Stimulated activated naive CD4-positive, alpha-beta T cell treated with Interleukin-2 at 50 U/mL for 16 hours (primary cell): ENCODE measurements at regions not wholly inside any gene's neighbourhood (a gene's known extent, or its start where the extent isn't known, plus 50 kb on each side); places are given as distances from the start of the nearest gene placed in this dataset.
"Not testable (repeated sequence)": the region's sequence is repeated elsewhere in the genome, so short reads cannot be mapped to it uniquely, and the experiment has no call there.

Experiments
- DNase-seq: peaks from one replicate; lab custom pipeline; 2025; lab: John Stamatoyannopoulos, UW

DNA sequence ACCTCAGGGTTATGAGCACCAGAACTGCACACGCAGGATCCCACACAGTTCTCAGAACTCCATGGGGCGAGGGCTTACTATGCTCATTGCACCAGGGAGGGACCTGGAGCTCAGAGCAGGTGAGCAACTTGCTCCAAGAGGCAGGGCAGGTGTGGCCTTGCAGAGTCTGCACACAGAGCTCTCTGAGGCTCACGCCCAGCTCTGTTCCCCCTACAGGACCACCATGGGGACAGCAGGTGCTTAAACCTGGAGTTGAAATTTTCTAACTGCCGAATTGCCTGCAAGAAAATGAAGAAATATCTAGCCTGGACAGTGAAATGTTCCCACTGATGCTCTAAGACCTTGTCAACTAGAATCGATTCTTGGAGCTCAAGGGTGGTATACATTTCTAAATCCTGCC is 49.9 kb upstream of the MSMB start:
- DNase-seq: not testable (repeated sequence)

DNA sequence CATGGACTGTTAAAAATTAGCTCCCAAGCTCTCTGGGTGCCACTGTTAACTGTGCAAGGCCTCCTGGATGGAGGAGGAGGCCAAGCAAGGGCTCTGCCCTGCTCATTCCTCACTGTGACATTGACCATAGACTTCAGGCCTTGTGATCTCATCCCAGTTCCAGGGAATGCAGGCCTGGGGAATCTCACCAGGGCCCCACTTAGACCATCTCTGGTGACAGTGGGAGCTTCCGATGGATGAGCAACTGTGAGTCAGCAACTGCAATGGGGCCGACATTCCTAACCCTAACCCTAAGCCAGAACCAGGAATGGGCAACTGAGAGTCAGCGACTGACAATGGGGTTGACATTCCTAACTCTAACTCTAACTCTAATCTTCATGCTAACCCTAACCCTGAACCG is 50.4 kb upstream of the MSMB start:
- no peak for DNase-seq

DNA sequence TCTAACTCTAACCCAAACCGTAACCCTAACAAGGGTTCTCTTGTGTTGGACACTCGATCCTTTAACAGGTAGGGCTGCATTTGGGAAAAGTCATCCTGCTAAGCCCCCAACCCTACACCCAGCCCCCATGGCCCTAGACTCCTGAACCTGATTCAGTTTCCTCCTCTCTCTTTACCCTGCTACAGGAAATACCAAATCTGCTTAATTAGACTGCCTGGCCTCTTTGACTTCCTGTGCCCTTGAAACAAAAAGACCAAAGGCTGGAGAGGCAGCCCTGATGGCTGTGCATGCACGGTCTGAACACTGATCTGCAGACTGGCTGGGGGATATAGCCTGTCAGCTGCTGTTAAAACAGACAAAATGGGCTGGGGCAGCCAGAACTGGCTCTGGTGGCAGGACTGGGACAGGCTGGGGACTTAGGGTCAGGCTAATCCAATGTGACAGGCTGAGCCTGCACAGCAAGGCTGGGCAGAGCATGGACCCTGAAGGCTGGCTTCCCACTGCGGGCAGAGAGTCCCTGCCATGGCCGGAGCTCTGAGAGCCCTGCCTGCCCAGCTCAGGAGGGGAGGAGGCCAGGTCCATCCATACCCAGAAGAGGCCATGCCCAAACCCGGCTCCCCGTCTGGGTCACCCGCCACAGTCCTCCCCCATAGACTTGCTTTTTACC is 51.0 kb upstream of the MSMB start:
- no peak for DNase-seq

GRCh38 chr10:46097576-46098317 is 51.7 kb upstream of the MSMB start:
- no peak for DNase-seq

GRCh38 chr10:46098386-46098785 is 52.3 kb upstream of the MSMB start:
- DNase-seq: no peak

GRCh38 chr10:46098925-46099324 is 52.9 kb upstream of the MSMB start:
- DNase-seq: not testable (repeated sequence)

DNA sequence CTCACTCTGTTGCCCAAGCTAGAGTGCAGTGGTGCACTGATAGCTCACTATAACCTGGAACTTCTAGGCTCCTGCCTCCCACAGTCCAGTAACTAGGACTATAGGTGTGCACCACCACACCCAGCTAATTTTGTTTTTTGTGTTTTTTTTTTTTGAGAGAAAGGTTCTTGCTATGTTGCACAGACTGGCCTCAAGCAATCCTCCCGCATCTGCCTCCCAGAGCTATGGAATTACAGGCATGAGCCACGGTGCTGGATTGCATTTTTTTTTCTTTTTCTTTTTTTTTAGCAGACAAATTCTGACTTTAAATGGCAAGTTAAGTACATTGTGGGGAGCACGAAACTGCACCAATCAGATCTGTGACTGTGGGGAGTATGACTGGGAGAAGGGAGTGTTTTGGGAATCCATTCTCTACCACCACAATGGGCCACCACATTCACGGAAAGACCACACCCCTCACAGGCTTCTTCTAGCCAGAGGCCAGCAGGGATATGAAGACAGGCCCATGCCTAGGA is 58.1 kb upstream of the MSMB start:
- DNase-seq: no peak

DNA sequence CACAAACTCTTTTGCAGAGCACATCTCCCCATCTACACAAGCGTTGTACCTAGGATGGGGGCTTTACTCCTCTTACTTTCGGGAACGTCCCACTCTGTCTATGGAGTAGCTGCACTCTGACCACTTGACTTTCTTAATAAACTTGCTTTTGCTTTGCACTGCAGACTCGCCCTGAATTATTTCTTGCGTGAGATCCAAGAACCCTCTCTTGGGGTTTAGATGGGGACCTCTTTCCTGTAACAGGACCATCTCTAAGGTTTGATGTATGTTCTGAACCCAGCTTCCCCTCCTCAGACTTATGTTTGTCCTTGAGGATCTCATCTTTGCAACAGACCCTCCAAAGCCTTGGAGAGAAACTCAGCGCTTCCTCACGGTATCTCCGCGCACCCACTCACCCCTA is 59.3 kb upstream of the MSMB start:
- DNase-seq: not testable (repeated sequence)

GRCh38 chr10:46105856-46106409 is 59.9 kb upstream of the MSMB start:
- not testable (repeated sequence) for DNase-seq

DNA sequence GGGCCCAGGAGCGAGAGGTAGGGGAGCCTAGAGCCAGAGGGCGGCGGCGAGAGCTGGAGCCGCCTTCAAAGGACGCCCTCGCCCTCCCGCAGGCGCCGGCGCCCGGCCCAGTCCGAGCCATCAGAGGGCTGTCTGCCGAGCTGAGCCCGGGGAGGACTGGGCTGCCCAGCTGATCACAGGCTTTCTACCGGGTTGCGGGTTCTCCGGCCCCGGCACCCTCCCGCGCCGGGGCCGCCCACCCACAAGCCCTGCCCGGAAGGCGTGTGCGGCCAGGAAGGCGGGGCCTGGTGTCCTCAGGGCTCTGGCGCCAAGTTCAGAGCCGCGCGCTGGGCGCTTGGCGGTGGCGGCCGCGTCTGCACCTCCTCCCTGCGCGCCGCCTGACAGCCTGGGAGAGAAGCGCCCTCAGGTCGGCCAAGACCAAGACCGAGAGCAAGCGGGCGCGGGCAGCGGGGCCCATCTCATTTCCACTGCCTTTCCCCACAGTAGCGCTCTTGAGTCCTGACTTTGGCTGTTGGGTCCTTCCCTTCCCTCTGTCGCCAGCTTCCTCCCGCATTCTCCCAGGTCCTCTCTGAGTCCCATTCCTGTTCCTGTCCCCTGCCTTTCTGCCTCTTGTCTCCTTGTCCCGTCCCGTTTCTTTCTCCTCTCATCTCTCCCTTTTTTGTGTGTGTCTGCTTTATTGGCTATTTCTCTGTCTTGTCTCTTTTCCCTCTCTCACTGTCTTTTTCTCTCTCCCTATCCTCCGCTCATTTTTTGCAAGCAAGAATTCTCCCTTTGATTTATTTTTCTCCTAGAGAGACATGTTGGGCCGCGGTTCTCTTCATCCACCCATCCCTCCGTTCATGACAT is 60.6 kb upstream of the MSMB start:
- DNase-seq: peak; percentile 45

DNA sequence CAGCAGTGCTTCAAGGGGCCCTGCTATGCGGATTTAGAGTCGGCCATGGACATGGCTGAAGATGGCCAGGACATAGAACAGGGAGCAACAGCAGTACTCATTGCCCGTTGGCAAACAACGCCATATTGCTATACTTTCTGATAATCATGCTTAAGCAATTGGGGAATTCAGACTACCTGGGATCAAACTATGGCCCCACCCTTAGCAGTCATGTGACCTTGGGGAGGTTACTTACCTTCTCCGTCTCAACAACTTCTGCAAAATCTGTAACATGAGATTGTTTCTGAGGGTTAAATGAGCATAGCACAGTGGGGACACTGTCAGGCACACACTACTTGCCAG is 62.1 kb upstream of the MSMB start:
- DNase-seq: not testable (repeated sequence)

DNA sequence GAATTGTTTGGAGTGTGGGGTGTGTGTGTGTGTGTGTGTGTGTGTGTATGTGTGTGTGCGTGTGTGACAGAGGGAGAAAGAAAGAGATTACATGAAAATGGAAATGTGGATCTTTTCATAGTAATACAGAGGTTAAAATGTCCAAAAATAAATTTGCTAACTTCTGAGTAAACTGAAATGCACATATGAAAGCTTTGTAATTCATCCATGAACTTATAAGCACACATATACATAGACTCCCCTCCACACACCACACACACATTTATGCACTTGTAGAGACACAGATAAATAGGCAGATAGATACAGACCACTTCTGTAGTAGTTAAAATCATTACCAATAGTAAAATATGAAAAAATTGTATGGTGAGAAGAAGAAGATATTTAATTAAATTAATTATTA is 108.2 kb upstream of the MSMB start:
- DNase-seq: not testable (repeated sequence)

DNA sequence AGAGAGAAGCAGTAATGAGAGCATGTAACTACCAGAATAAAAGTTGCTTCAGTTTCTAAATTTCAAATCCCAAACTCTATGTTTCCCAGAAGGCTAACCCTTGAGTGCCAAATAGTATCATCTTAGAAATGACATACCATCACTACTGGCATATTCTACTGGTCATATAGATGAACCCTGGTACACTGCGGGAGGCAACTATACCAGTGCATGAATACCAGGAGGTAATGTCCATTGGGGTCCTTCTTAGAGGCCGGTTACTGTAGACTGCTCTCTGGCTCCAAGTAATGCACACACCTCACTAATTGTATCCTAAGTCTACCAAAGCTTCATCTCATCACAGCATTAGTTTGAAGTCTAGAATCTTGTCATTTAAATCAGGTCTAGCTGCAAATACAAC is 108.6 kb upstream of the MSMB start:
- DNase-seq: not testable (repeated sequence)

DNA sequence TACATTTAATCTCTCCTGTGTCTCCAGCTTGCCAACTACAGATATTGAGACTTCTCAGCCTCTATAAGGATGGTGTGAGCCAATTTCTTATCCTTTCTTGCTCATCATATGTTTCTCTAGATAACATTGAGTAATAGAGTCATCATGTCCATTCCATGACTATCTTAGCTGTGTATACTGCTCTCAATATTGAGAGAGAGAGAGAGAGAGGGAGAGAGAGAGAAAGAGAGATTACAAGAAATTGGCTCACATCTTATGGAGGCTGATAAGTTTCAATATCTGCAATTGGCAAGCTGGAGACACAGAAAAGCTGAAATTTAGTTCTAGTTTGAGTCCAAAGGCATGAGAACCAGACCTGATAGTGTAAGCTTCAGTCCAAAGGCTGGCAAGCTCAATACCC is 110.8 kb upstream of the MSMB start:
- DNase-seq: not testable (repeated sequence)

DNA sequence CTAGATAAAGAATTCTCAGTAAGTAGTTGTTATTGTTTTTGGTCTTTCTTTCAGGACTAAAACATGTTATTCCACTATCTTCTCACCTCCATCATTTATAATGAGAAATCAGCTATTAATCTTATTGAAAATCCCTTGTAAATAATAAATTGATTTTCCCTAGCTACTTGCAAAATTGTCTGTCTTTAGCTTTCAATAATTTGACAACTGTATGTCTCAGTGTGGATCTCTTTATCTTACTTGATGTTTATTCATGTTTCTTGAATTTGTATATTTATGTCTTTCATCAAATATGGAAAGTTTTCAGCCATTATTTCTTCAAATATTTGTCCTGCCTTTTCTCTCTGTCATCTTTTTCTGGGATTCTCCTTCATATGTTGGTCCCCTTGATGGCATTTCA is 117.1 kb upstream of the ANTXRL start:
- DNase-seq: no peak

GRCh38 chr10:46170789-46171188 is 116.0 kb upstream of the ANTXRL start:
- DNase-seq: no peak

DNA sequence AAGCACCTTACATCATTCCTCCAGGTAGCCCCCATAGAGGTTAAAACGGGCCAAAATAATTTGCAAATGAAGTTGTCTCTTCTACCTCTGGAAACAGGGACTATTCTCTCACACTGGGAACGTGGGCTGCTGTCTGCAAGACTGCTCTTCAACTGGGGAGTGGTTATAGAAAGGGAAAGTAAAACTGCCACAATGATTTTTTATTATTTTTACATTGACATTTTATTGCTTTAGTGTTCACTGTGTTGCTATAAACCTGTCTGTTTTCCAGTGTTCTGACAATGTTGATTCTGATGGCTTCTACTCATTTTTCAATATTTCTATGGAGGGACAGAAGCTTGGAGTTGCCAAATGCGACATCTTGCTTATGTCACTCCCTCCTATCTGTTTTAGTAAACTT is 115.1 kb upstream of the ANTXRL start:
- DNase-seq: no peak

DNA sequence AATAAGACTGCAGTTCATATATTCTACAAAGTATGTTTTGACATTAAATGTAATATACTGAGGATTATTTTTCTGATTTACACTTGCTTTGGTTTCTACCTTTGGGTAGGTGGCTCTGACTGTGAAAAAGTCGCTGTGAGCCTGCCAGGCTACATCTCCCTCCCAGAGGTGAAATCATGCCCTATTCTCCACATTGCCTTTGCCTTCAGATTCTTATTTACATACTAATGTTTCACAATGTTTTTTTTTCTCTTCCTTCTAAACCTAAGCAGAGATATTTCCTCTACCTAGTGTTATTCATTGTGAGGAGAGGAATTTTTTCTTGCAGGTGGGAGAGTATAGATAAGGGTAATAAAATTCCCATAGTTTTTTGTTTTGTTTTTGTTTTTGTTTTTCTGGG is 111.5 kb upstream of the ANTXRL start:
- no peak for DNase-seq

- no peak for DNase-seq
Measured at GRCh38 chr10:46175831-46176230, 111.0 kb upstream of the ANTXRL start.

GRCh38 chr10:46187431-46187830 is 99.4 kb upstream of the ANTXRL start:
- DNase-seq: not testable (repeated sequence)

DNA sequence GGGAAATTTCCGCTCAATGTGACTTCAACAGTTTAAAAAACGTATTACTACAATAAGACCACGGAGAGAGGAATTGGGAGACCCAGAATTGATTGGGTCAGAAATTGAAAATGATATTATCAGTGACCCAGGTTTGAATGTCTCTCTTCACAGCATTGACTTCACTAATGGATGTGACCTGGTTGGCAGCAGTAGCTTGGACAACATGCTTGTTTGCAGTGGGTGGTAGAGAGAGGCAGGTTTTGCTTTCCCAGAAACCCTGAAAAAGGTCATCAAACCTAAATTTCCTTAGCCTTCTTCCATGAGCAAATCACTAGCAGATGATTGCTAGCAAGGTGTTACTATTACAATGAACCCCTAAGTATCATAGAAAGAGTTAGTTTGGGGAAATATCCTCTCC is 89.7 kb upstream of the ANTXRL start:
- DNase-seq: no peak

GRCh38 chr10:46198516-46198915 is 88.3 kb upstream of the ANTXRL start:
- no peak for DNase-seq
